DLD1 (cell line): ENCODE measurements at regions not wholly inside any gene's neighbourhood (a gene's known extent, or its start where the extent isn't known, plus 50 kb on each side); places are given as distances from the start of the nearest gene placed in this dataset.

Experiments
- in situ Hi-C: cut with HindIII; loops from 2 replicates; pipeline ENCODE4 v1.10.0; 2017; ENCODE audit warnings: low sequenced_read_pairs

- in situ Hi-C loops, result no loop called here
These were observed 180.6 kb upstream of the ARHGAP20 start for GRCh38 chr11:110892741-110893285.

GRCh38 chr11:110891411-110891810 is 179.2 kb upstream of the ARHGAP20 start:
- in situ Hi-C loops, result no loop called here

- in situ Hi-C loops, result no loop called here
These were observed 178.8 kb upstream of the ARHGAP20 start for GRCh38 chr11:110890995-110891394.

GRCh38 chr11:110886288-110886970 is 174.2 kb upstream of the ARHGAP20 start:
- in situ Hi-C loops, result no loop called here

- in situ Hi-C loops, result no loop called here
These were observed 171.0 kb upstream of the ARHGAP20 start for GRCh38 chr11:110883256-110883655.

GRCh38 chr11:110878513-110878912 is 166.3 kb upstream of the ARHGAP20 start:
- in situ Hi-C loops, result no loop called here

- in situ Hi-C loops, result no loop called here
These were observed 162.3 kb upstream of the ARHGAP20 start for GRCh38 chr11:110874437-110875030.

GRCh38 chr11:110873975-110874374 is 161.7 kb upstream of the ARHGAP20 start:
- in situ Hi-C loops, result no loop called here

GRCh38 chr11:110870816-110871522 is 158.7 kb upstream of the ARHGAP20 start:
- in situ Hi-C loops, result no loop called here

GRCh38 chr11:110867951-110868350 is 155.7 kb upstream of the ARHGAP20 start:
- in situ Hi-C loops, result no loop called here

GRCh38 chr11:110866081-110866480 is 153.8 kb upstream of the ARHGAP20 start:
- in situ Hi-C loops, result no loop called here

GRCh38 chr11:110862407-110862806 is 150.2 kb upstream of the ARHGAP20 start:
- in situ Hi-C loops, result no loop called here

- in situ Hi-C loops, result no loop called here
These were observed 148.2 kb upstream of the ARHGAP20 start for GRCh38 chr11:110860461-110860860.

- in situ Hi-C loops, result no loop called here
These were observed 147.8 kb upstream of the ARHGAP20 start for GRCh38 chr11:110859998-110860397.

GRCh38 chr11:110859240-110859840 is 147.1 kb upstream of the ARHGAP20 start:
- in situ Hi-C loops, result no loop called here

- in situ Hi-C loops, result no loop called here
These were observed 146.3 kb upstream of the ARHGAP20 start for GRCh38 chr11:110858547-110858921.

GRCh38 chr11:110857892-110858546 is 145.8 kb upstream of the ARHGAP20 start:
- in situ Hi-C loops, result no loop called here

GRCh38 chr11:110856996-110857812 is 145.0 kb upstream of the ARHGAP20 start:
- in situ Hi-C loops, result no loop called here

GRCh38 chr11:110856340-110856739 is 144.1 kb upstream of the ARHGAP20 start:
- in situ Hi-C loops, result no loop called here

- in situ Hi-C loops, result no loop called here
These were observed 143.0 kb upstream of the ARHGAP20 start for GRCh38 chr11:110855191-110855590.
